A673 (cell line): ENCODE measurements at regions not wholly inside any gene's neighbourhood (a gene's known extent, or its start where the extent isn't known, plus 50 kb on each side); places are given as distances from the start of the nearest gene placed in this dataset.
A peak's percentile ranks its signal among the peaks of the same experiment; 100 is the strongest.

Source experiments
- BruUV-seq: library from RNA; stranded (reverse); fragments of 400-500 nt; replicated peaks from 2 replicates; lab custom pipeline; 2021; lab: Mats Ljungman, UMichigan
- CTCF ChIA-PET: fragments of 300-600 bp; sonication (Branson Sonifier 250); formaldehyde crosslinking; loops from one replicate; lab custom pipeline; 2022; ENCODE audit warnings: antibody characterized with exemption; lab: Charles Lee
- POLR2A ChIA-PET: fragments of 300-600 bp; sonication (Branson Sonifier 250); formaldehyde crosslinking; loops from one replicate; lab custom pipeline; 2022; ENCODE audit warnings: antibody characterized with exemption; ENCODE audit not compliant: low non-redundant PET; lab: Charles Lee
- DNase-seq: peaks from one replicate; pipeline ENCODE4 v3.0.0-alpha.2; 2015; ENCODE audit warnings: low spot score
- H3K27ac ChIP-seq: fragments of 200-600 bp; sonication (generic); 2 replicates; pipeline ENCODE4 v1.5.1; 2016; ENCODE audit warnings: mixed run types, low read depth, mild to moderate bottlenecking, mixed read lengths, antibody characterized with exemption, low read length; ENCODE audit not compliant: poor library complexity, severe bottlenecking
- H3K27me3 ChIP-seq: fragments of 200-600 bp; sonication (generic); replicated peaks from 2 replicates; pipeline ENCODE4 v1.6.1; 2017; ENCODE audit warnings: mixed run types, low read depth, mild to moderate bottlenecking, mixed read lengths, antibody characterized with exemption, low read length; ENCODE audit not compliant: insufficient read depth, poor library complexity
- H3K36me3 ChIP-seq: fragments of 200-600 bp; sonication (generic); 2 replicates; pipeline ENCODE4 v1.6.1; 2016; ENCODE audit warnings: mixed run types, mild to moderate bottlenecking, mixed read lengths, antibody characterized with exemption, low read length; ENCODE audit not compliant: insufficient read depth, poor library complexity, severe bottlenecking
- H3K4me1 ChIP-seq: fragments of 200-600 bp; sonication (generic); 2 replicates; pipeline ENCODE4 v1.6.1; 2017; ENCODE audit warnings: mixed run types, mild to moderate bottlenecking, mixed read lengths, antibody characterized with exemption, low read length; ENCODE audit not compliant: insufficient read depth, poor library complexity, severe bottlenecking
- H3K4me3 ChIP-seq: fragments of 200-600 bp; sonication (generic); 2 replicates; pipeline ENCODE4 v1.5.1; 2016; ENCODE audit warnings: low read depth, mixed run types, mild to moderate bottlenecking, mixed read lengths, low read length; ENCODE audit not compliant: poor library complexity, severe bottlenecking
- H3K9me3 ChIP-seq: fragments of 200-600 bp; sonication (generic); 2 replicates; pipeline ENCODE4 v1.6.1; 2016; ENCODE audit warnings: mixed run types, low read depth, mild to moderate bottlenecking, mixed read lengths, antibody characterized with exemption, low read length; ENCODE audit not compliant: poor library complexity, severe bottlenecking
- EZH2 ChIP-seq: fragments of 200-600 bp; sonication (generic); IDR thresholded peaks from 2 replicates; pipeline ENCODE4 v1.6.1; 2017; ENCODE audit warnings: borderline replicate concordance, low read depth, mild to moderate bottlenecking, mixed read lengths, antibody characterized with exemption, low read length; ENCODE audit not compliant: poor library complexity, severe bottlenecking
- intact Hi-C: fragments of 100-400 bp; cut with micrococcal nuclease; formaldehyde crosslinking; loops from one replicate; pipeline ENCODE4 v1.10.0; 2022; ENCODE audit not compliant: unreplicated experiment
- TF ChIP-seq, protein P1 (sequence below): fragments of 300-800, 200-600 bp; sonication (generic); conservative IDR thresholded peaks from 2 replicates; pipeline ENCODE4 v1.5.1; 2017; ENCODE audit warnings: low read depth, mild to moderate bottlenecking, antibody characterized with exemption, low read length, moderate library complexity, mixed read lengths

DNA sequence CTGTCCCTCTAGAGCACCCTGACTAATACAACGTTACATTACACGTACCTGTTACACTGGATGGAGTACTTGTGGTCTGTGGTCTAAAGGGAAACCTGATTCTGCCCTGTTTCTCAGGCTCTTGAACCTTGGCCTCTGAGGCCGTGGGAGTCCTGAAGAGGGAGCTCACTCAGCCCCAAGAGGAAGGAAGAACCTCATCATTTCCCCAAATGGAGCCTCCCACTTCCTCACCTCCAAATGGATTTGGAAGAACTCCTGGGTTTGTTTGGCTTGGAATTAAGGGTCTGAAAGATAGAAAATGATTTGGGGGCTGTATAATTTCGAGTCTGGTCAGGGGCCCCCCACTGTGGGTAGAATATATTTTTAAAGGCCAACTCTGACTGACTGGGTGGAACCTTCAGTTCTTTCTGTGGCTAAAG is 200.2 kb downstream of the SEMA6A start:
- no TSS peak for BruUV-seq
- TF ChIP-seq, protein P1, sequence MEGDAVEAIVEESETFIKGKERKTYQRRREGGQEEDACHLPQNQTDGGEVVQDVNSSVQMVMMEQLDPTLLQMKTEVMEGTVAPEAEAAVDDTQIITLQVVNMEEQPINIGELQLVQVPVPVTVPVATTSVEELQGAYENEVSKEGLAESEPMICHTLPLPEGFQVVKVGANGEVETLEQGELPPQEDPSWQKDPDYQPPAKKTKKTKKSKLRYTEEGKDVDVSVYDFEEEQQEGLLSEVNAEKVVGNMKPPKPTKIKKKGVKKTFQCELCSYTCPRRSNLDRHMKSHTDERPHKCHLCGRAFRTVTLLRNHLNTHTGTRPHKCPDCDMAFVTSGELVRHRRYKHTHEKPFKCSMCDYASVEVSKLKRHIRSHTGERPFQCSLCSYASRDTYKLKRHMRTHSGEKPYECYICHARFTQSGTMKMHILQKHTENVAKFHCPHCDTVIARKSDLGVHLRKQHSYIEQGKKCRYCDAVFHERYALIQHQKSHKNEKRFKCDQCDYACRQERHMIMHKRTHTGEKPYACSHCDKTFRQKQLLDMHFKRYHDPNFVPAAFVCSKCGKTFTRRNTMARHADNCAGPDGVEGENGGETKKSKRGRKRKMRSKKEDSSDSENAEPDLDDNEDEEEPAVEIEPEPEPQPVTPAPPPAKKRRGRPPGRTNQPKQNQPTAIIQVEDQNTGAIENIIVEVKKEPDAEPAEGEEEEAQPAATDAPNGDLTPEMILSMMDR = no peak
- TF ChIP-seq EZH2 = no peak
- no peaks in the 10 kb centered on the region for H3K27me3 ChIP-seq
- POLR2A ChIA-PET = no interaction called here
- intact Hi-C loops = no loop called here
- DNase-seq = no peak
- CTCF ChIA-PET = no interaction called here
- no peaks in the 10 kb centered on the region for H3K36me3 ChIP-seq
- no peaks in the 10 kb centered on the region for H3K9me3 ChIP-seq
- no peak overlapping the region for H3K4me3 ChIP-seq
- H3K4me1 ChIP-seq = peaks cover 8% of the 10 kb centered on the region
- no peak overlapping the region for H3K27ac ChIP-seq

DNA sequence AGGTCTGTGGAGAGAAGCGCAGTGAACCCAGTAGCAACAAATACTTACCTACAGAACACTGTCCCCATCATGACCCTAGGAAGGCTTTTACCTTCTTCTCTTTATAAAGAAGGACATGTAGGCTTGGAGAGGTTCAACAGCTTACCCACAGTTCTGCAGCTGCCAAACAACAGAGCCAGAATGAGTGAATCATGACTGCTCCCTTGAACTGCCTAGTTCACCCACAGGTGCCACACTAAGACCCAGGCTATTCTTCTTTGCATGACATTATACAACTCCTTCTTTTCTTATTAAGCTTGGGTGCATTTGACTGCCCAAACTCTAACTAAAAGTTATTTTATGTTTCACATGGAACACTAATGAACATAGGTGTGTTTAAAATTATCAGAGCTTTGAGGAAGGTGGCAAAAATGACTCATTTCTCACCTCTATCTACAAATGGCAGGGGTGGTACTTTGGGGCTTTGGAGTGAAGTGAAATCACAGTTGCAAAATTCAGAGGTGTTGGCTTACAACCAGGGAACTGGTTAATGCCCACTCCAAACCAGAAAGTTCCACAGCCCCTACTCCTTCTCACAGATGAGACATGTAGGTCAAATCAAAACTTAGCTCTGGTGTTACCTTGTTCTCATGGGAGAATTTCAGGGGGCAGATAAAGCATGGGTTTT is 201.6 kb downstream of the SEMA6A start:
- Histone ChIP-seq H3K4me1 (peaks cover 8% of the 10 kb centered on the region), H3K27ac (no peak overlapping the region), H3K36me3 (no peaks in the 10 kb centered on the region), H3K4me3 (no peak overlapping the region), H3K27me3 (no peaks in the 10 kb centered on the region), H3K9me3 (no peaks in the 10 kb centered on the region)
- DNase-seq = no peak
- ChIA-PET POLR2A (no interaction called here), CTCF (no interaction called here)
- intact Hi-C loops = no loop called here
- TF ChIP-seq, protein P1 = no peak
- TF ChIP-seq EZH2 = no peak
- BruUV-seq = no TSS peak

DNA sequence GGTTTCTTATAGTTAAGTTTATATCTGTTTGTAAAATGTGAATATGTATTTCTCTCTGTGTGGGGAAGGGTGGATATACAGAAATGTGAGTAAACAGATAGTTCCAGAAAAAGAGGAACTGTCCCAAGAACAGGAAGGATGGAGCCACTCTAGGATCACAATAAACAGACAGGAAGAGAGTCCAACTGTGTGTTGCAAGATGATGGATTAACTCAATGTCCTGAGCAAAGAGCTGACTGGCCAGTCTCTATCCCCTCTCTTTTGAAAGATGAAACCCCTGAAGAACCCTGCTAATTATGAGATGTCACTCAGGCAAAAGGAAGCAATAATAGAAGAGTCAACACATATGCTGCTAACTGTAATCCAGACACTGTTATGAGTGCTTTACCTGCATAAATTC is 202.7 kb downstream of the SEMA6A start:
- POLR2A ChIA-PET = no interaction called here
- intact Hi-C loops = no loop called here

More for the DNA sequence above, 202.7 kb downstream of the SEMA6A start:
- Histone ChIP-seq H3K9me3 (no peaks in the 10 kb centered on the region), H3K4me1 (peaks cover 8% of the 10 kb centered on the region), H3K27me3 (no peaks in the 10 kb centered on the region), H3K4me3 (no peak overlapping the region), H3K27ac (no peak overlapping the region), H3K36me3 (no peaks in the 10 kb centered on the region)
- CTCF ChIA-PET = no interaction called here
- no peak for TF ChIP-seq EZH2
- TF ChIP-seq, protein P1 = no peak
- BruUV-seq = no TSS peak
- peak; percentile 10 for DNase-seq
